ENCODE measurements at regions not wholly inside any gene's neighbourhood (a gene's known extent, or its start where the extent isn't known, plus 50 kb on each side); places are given as distances from the start of the nearest gene placed in this dataset.

DNA sequence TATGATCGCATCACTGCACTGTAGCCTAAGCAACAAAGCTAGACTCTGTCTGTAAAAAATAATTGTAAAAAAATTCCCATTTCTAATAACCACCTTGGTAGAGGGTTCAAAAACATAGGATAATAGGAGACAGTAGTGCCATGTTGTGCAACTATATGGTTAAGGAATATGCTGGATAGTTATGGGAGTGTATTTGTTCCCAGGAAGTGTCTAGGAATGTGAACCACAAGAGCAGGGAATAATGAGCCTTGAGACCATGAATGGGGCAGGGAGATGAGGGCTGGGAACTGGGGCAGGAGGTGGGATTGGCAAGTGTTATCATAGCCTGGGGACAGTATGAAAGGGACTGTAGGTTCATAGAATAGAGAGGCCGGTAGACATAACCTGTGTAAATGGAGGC is 50.4 kb downstream of the RUSC2 start:
- DNase-seq = no peak

DNA sequence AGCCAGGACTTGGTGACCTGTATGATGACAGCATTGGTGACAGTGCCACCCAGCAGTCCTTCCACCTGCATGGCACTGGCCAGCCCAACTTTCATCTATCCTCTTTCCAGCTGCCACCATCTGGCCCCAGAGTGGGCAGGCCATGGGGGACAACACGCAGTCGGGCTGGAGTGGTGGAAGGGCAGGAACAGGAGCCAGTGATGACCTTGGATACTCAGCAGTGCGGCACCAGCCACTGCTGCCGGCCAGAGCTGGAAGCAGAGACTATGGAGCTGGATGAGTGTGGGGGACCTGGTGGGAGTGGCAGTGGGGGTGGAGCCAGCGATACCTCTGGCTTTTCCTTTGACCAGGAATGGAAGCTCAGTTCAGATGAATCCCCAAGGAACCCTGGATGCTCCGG is 56.9 kb downstream of the RUSC2 start:
- DNase-seq = no peak

GRCh38 chr9:35547889-35548418 is 57.1 kb upstream of the TESK1 start:
- no peak for DNase-seq

- DNase-seq = no peak
These were observed 56.5 kb upstream of the TESK1 start for GRCh38 chr9:35548571-35548970.

DNA sequence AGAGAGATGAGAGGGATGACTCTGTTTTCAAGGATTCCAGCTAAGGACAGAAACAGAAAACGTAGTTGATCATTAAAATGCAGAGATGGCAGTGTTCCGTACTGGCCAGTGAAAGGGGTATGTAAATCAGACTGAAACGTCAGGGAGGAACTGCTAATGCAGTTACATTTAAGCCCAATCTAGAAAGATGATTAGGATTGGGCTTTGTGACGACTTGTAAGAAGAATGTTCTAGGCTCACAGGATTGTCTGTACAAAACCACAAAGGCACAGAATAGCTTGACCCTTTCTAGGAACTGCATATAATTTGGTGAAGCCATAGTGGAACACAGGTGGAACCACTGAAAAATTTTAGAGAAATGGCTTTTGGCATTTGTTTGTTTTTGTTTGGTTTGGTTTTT is 55.6 kb upstream of the TESK1 start:
- no peak for DNase-seq

DNA sequence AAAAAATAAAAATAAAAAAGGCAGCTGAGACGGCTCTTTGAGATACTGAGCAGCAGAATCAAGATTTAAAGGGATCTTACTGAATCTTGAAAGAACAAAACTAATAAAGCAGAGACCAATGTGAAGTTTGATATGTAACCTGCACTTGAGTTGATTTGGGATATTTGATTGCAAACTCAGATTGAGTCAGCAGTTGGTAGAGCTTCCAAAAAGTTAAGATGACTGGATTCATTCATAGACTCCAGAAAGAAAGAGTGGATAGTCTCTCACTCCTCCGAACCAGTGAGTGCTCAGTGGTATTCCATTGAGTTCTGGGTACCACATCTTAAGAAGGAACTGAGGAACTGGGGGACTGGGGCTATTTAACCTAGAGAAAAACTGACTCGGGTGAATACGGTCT is 52.7 kb upstream of the TESK1 start:
- no peak for DNase-seq

DNA sequence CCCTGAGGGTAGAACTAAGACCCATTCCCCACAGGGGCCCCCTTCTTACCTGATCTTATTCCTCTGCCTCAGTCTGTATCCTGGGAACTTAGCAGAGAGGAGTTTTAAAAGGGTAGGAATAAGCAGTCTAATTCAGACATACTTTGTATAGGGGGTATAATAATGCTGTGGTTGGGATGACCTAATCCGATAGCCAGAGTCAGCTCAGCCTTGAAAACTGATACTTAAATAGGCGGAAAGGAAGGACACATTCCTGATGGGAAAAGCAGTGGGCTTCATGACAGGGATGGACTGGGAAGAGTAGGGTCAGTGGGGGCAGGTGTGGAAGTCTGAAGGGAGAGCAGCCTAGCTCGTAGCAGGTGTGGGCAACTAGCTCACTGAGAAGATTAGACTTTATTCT is 52.2 kb upstream of the TESK1 start:
- no peak for DNase-seq

GRCh38 chr9:35553670-35554543 is 51.2 kb upstream of the TESK1 start:
- DNase-seq = peak; percentile 72 to 84 (median 75)

DNA sequence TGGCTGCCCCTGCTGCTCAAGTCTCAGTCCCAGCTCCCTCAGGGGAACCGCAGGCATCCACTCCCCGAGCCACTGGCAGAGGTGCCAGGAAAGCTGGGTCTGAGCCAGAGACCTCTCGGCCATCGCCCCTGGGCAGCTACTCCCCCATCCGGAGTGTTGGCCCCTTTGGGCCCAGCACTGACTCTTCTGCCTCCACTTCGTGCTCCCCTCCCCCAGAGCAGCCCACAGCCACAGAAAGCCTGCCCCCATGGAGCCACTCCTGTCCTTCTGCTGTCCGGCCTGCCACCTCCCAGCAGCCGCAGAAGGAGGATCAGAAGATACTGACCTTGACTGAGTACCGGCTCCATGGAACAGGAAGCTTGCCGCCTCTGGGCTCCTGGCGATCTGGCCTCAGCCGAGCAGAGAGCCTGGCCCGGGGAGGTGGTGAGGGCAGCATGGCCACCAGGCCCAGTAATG is 49.8 kb upstream of the TESK1 start:
- no peak for DNase-seq

All from muscle of back (tissue), 3 donors.